ENCODE measurements at regions not wholly inside any gene's neighbourhood (a gene's known extent, or its start where the extent isn't known, plus 50 kb on each side); places are given as distances from the start of the nearest gene placed in this dataset.

GRCh38 chr2:18123211-18123570 lies 244.7 kb downstream of the KCNS3 start:
- peak in 1 of 2 experiments; percentile 41 for DNase-seq

GRCh38 chr2:18122544-18123210 lies 244.2 kb downstream of the KCNS3 start:
- DNase-seq = no peak

- no peak for DNase-seq
Observed at GRCh38 chr2:18119883-18120282, 241.4 kb downstream of the KCNS3 start.

GRCh38 chr2:18118703-18119102 lies 240.2 kb downstream of the KCNS3 start:
- no peak for DNase-seq

- peak; percentile 49 to 64 for DNase-seq
Observed at GRCh38 chr2:18117592-18117991, 239.1 kb downstream of the KCNS3 start.

- DNase-seq = no peak
Observed at GRCh38 chr2:18110222-18110621, 231.8 kb downstream of the KCNS3 start.

- no peak for DNase-seq
Observed at GRCh38 chr2:18106841-18107240, 228.4 kb downstream of the KCNS3 start.

- DNase-seq = no peak
Observed at GRCh38 chr2:18105929-18106328, 227.5 kb downstream of the KCNS3 start.

GRCh38 chr2:18104595-18105224 lies 226.2 kb downstream of the KCNS3 start:
- no peak for DNase-seq

- DNase-seq = no peak
Observed at GRCh38 chr2:18096836-18097405, 218.5 kb downstream of the KCNS3 start.

GRCh38 chr2:18094277-18094676 lies 215.8 kb downstream of the KCNS3 start:
- DNase-seq = no peak

GRCh38 chr2:18093196-18093595 lies 214.7 kb downstream of the KCNS3 start:
- DNase-seq = peak in 1 of 2 experiments; percentile 6

GRCh38 chr2:18092760-18093159 lies 214.3 kb downstream of the KCNS3 start:
- DNase-seq = peak in 1 of 2 experiments; percentile 27

- no peak for DNase-seq
Observed at GRCh38 chr2:18085593-18085992, 207.1 kb downstream of the KCNS3 start.

GRCh38 chr2:18084376-18084775 lies 205.9 kb downstream of the KCNS3 start:
- DNase-seq = no peak

GRCh38 chr2:18083806-18084205 lies 205.3 kb downstream of the KCNS3 start:
- DNase-seq = no peak

- no peak for DNase-seq
Observed at GRCh38 chr2:18078216-18078615, 199.7 kb downstream of the KCNS3 start.

GRCh38 chr2:18077704-18078103 lies 199.2 kb downstream of the KCNS3 start:
- no peak for DNase-seq

GRCh38 chr2:18077231-18077630 lies 198.8 kb downstream of the KCNS3 start:
- DNase-seq = no peak

GRCh38 chr2:18074476-18074875 lies 196.0 kb downstream of the KCNS3 start:
- DNase-seq = no peak

GRCh38 chr2:18073601-18074000 lies 195.1 kb downstream of the KCNS3 start:
- no peak for DNase-seq

GRCh38 chr2:18067588-18068384 lies 189.3 kb downstream of the KCNS3 start:
- no peak for DNase-seq

GRCh38 chr2:18066894-18067293 lies 188.4 kb downstream of the KCNS3 start:
- peak; percentile 20 to 65 for DNase-seq

GRCh38 chr2:18066066-18066465 lies 187.6 kb downstream of the KCNS3 start:
- no peak for DNase-seq

Data from NCI-H524 (cell line).